ENCODE measurements at regions not wholly inside any gene's neighbourhood (a gene's known extent, or its start where the extent isn't known, plus 50 kb on each side); places are given as distances from the start of the nearest gene placed in this dataset.
A peak's percentile ranks its signal among the peaks of the same experiment; 100 is the strongest.

DNA sequence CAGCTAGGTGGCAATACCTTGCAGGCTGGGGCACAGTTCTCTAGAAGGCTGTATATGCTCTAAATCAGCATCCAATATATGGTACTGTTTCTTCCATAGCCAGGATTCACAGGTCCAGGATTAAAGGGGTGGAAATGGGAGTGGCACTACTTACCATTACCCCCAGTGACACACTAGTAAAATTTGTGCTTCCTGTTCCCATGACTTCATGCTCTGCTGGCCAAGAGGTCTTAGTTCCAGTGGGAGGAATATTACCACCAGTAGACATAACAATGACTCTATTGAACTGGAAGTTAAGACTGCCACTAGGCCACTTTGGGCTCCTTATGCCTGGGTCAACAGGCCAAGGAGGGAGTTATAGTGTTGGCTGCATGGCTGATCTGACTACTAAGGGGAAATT, 174.3 kb upstream of the TNFAIP3 start:
- no peak for DNase-seq

DNA sequence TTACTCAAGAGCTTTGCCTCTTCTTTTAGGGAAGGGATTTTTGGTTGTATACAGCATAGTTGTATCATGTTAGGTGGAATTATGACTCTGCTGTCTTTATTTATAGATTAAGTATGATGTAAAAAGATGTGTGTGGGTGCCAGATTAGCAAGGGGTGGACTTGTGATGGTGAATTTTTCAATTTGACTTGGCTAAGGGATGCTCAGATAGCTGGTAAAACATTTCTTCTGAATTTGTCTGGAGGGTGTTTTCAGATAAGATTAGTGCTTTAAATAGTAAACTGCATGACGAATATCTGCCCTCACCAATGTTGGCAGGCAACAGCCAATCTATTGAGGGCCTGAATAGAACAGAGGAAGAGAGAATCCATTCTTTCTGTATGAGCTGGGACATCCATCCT, 173.3 kb upstream of the TNFAIP3 start:
- no peak for DNase-seq

DNA sequence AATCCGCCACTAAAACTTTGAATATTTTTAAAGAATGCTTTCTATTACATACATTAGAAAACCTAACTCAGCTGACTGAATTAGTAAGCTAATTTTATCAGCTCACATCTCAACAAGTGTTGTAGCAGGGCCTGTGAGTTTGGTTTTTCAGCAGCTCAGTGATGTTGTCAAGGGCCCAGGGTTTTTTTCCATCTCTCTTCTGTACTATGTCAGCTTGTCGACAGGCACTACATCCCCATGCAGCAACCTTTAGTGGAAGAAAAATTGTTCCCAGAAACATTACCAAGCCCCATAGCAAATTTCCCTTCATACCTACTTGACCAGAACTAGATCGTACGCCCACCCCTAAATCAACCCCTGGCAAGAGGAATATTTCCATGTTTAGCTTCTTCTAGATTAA, 170.3 kb upstream of the TNFAIP3 start:
- no peak for DNase-seq

DNA sequence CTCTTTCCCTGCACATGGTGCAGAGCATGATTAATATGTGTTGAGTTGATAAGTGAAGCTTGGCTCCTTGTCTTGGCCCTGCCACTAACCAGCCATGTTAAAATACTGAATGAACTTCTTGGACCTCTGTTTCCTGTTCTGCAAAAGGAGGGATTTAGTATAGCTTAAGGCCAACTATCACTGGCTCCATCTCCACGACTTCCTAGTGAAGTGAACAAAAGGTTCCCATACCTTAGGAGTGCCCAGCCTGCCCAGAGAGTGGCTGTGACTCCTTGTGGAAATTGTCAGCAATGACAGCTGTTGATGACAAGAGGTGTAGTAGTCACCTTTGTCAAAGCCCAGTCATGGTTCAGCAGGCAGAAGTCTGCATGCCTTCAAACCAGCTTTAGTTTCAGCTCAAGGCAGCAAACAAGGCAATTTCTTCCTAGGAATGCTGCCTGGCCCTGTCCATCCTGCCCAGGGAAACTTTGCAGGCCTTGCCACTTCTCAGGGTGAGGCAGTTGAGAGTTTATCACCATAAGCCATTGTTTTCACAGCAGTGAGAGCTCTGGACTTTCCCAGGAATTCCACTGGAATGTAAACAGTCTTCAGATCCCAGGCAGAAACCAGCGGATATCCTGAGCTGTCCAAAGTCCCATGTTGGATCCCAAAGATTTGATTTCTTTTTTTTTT, 169.7 kb upstream of the TNFAIP3 start:
- DNase-seq, result no peak

DNA sequence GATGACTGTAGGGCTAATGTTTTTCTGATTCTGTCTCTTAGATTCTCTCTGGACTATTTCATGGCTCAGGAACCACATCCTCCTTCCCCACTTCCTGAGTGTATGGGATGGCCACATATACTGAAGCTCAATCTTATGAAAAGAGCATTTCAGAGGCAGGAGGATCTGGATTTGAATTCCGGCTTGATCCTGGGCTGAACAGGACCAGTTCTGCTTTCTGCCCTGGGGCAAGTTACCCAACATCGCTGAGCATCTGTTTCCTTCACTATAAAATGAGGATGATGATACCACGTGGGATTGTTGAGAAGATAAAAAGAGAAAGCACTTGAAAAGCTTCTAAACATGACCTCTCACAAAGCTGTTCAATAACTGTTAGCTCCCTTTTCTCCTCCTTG, 168.4 kb upstream of the TNFAIP3 start:
- DNase-seq, result peak; percentile 25

DNA sequence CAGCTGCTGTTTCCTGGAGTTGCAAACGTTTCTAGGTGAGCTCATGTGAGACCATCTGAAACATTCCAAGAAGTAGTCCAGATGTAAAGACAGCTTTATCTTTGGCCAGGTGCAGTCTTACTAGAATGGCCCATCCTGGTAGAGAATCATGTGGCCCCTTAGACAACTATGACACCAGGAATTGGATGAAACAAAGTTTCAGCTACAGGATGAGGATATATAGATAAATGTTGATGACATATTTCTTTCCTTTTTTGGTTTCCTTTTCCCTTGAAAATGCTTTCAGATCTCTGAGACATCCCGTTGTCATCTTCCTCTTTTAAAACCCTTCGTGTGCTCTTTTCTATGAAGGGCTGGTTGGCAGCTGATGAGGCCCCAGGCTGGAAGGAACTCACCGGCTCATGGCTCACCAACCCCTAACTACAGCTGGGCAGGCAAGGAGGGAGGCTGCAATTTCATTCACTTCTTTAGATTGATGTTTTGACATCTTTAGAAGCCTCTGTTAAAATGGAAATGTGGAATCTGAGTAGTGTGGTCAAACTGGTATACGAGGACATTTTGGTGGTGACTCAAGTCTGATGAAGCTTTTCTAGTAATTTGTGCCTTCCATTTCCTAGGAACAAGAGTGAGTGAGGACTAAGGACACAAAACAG, 167.9 kb upstream of the TNFAIP3 start:
- DNase-seq, result peak; percentile 7

DNA sequence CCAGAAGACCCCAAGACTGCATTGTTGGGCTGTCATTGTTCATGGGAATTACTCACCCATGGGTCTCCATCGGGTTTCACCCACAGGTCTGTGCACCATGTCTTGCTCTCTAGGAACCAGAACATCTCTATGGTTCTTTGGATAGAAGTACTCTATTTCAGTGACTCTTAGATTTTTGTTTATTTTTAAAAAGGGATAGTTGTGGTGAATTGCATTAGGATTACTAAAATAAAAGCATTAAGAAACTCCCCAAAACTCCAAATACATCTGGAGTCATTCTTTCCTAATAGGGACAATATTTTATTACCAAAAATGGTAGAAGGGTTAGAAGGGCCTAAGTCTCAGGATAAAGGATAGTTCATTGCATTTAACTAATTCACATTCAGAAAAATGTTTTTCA, 166.9 kb upstream of the TNFAIP3 start:
- no peak for DNase-seq

DNA sequence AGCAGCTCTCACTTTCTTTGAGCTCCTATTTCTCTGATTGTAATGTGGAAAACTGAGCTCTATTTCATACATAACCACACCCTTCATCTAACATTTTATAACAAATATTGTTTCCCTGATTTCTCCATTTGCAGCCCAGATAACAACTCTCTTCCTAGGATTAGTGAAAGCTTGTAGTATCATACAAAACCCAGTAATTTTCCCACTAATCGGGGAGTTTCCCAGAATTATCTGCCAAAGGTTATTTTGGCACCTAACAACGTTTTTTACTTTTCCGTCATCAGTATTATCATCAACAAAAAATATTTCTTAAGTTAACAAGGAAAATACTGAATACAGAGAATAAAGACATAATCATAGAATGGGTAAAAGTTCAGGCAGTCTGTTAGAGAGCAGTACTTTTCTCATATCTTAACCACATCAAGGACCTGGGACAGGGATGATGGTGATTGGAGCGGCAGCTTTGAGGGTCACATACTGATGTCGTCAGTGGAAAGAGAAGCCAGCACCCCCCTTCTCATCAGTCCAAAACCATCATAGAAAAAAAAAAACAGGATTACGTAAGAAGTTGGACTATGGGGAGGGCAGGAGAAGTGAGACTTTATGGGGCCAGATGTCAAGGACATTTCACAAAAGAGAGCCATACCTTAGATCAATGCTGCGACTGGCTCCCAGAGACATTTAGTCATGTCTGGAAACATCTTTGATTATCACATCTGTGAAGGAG, 166.1 kb upstream of the TNFAIP3 start:
- no peak for DNase-seq

DNA sequence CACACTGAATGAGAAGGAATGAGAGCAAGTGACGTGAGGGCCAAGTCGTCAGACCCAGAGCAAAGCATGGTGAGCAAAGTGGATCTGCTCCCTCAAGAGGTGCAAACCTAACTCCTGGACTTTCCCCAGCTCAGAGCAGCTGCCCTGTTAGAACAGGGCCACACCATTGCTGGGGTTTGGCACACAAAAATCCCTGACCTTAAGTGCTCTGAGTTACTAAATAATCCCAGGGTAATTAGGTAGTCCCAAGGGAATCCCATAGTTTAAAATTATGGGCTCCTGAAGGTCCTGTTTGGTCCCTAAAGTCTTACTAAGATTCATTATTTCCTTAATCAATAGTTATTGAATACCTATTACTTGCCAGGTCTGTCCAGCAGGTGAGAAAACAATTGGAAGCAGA, 165.1 kb upstream of the TNFAIP3 start:
- DNase-seq, result no peak

DNA sequence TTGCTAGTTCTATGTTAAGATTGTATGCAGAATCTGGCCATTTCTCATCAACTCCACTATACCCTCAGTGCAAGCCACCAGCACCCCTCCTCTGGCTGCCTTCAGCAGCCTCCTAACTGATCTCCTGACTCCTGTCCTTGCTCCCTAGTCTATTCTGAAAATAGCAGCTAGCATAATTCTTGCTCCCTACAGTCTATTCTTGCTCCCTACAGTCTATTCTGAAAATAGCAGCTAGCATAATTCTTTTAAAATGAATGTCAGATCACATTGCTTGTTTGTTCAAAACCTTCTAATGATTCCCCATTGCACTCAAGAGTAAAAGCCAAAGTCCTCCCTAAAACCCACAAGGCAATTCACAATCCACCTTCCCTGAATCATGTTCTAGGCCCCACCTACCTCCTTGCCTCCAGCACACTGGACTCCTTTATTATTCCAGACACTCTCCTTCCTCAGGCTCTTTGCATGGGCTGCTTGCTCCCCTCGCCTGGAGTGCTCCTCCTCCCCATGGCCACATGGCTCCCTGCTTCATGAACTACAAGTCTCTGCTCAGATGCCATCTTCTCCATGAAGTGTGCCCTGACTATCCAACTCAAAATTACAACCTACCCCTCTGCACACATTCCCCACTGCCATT, 164.2 kb upstream of the TNFAIP3 start:
- DNase-seq, result no peak

DNA sequence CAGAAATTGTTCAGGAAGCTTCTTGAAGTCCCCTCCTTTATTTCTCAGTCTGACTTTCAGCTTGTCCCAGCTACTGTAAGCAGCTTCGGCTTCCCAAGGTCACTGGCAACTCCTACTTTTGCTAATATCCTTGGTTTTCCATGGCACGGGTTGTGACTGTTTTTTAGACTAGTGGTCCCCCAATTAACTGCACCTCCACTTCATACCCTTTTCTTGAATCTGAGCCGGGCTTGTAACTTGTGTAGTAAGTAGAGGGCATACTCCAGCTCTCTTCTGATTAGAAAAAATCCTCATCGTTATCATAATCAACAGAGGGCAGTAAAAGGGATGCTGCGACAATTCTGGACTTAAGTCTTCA, 162.3 kb upstream of the TNFAIP3 start:
- DNase-seq, result no peak

DNA sequence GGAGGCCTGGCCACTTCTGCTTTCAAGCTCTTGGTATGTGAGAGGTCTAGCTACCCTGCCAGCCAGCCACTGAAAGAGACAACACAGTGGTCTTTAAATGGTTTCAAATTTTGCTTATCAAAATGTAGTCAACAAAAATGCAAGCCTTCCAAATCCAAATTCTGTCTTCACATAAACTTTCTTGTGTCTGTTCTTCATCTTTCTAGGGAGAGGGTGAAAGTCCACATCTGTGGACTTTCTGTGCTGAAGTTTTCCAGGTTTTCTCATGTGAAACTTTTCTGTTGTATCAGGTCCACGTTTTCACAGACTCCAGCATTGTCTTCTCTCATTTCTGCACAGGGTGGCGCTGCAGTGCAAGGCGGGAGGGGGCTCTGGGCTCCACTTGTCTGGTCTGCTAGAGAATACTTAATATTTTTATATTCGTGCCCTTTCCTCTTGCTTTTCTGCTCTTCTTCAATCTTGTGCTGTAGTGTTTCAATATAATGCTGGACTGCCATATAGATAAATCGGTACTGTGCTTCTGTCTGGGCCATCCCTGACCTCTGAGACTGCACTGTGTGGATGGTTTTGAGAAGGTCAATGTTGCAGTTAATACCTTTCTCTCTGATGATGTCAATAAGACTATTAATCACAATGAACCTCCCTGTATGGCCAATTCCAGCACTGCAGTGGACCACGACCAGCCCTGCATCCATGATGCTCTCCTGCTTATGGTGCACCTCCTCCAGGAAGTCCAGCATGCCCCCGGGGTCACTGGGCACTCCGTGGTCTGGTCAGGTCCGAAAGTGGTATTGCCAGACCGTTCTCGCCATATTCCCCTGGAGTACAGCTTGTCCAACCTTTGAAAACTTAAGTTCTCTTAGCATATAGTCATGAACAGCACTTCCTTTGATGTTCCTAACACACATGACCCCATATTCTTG, 161.6 kb upstream of the TNFAIP3 start:
- peak; percentile 26 for DNase-seq

DNA sequence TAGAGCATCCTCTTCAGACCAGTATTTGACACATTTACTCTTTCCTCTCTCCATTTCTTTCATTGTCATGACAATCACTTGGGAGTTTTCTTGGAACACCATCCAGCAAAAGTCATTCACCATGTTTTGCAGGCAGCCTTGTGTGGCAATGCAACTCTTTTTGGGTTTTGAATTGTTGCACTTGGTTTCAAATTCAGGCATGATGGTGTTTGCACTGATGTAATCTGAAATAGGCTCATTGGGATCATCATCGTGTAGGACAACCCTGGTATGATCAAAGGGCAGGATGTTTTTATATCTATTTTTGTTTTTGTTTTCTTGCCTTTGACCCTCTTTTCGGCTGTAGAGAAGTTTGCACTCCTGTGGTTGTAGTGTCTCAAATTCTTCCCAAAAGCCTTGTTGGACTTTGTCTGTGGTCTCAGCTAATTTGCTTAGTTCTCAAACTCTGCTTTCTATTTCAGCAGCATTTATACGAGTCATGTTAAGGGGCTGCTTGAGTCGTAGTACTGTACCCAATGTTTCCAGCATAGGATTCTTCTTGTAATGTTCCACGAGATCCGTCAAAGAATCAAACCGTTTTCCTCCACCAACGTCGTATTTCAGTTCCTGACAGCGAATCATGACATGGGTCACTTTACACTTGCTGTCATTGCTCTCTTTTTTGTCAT, 160.8 kb upstream of the TNFAIP3 start:
- no peak for DNase-seq

DNA sequence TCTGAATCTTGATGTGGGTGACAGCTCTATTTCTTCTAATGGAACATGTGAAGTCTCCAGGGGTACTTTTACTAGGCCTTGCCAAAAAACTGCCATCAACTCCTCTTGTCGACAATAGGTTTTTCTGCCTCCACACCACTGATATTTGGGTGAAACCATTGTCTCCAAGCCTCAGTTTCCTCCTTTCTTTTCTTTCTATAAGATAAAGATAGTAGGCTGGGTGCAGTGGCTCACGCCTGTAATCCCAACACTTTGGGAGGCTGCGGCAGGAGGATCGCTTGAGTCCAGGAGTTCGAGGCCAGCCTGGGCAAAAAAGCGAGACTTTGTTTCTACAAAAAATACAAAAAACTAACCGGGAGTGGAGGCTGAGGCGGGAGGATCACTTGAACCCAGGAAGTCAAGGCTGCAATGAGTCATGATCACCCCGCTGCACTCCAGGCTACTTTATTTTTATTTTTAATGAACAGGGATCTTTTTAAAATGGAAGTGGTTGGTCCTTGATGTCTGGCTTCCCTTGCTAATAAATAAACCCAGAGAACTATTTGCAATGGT, 159.9 kb upstream of the TNFAIP3 start:
- no peak for DNase-seq

DNA sequence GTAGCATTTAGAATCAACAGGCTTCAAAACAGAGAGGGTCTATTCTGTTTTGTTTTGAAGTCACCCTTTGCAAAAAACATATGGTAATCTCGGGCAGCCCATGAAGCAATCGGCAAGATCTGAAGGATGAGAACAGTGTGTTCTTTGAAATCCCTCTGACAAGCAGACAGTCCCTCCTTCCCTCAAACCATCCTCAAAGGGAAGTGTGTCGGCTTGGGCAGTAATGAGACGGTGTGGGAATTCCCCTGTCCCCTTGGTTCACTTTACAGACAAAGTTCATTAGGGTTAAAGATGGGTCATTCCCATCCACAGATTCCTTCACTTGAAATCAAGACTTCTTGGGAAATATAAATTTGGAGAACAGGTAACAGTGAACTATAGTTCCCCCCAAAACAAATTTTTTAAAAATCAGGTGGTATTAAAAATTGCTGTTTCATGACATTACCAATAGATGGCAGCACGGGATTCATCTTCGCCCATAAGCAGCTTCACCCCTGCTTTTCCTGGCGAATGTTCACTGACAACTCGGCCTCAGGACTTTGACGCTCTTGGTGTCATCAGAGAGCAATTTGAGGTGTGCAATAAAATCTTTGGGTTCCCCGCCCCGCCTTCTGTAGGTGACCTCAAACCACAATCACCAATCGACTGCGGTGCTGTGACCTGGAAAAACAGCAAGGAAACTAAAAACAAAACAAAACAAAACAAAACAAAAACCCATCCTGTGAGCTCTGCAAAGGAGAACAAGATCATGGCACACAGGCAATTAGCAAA, 159.3 kb upstream of the TNFAIP3 start:
- peak; percentile 60 for DNase-seq

DNA sequence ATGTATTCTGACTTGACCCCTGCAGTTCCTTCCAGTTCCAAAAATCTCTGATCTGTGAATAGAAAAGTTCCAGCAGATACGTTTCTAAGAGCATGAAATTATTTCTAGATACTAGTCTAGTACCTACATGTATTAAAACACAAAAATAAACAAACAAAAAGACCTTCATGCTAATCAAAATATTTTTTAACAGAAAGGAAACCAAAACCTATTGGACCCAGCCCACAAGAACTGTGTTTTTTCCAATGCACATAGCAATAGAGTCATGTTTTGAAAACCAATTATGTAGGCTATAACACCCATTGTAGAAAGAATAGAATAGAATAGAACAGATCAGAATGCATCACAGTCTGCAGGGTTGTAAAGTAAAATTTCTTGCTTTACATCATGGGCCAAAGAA, 158.6 kb upstream of the TNFAIP3 start:
- no peak for DNase-seq

DNA sequence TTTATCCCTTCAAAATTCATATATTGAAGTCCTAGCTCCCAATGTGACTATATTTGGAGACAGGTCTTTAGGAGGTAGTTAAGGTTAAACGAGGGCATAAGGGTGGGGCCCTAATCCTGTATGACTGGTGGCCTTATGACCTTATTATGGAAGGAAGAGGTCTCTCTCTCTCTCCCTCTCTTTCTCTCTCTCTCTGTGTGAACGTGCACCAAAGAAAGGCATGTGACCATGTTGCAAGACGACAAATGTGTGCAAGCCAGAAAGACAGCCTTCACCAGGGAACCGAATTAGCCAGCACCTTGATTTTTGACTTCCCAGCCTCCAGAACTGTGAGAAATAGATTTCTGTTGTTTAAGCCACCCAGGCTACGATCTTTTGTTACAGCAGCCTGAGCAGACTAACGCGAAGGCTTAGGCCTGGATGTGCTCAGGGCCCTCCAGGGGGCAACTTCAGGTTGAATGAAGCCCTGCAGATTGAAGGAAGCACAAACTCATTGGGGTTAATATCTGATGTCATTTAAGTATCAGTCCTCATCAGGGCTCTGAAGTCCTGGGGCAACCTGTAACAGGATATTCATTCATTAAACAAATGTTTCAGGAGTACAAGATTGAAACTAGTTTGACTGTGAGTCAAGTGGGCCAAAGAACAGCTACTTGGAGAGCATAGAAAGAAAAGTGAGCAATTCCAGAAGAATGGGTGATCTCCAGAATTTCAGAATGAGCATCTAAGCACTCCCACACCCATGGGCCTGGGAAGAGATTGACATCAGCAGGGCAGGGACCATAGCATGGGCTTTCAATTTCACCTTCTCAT, 157.4 kb upstream of the TNFAIP3 start:
- no peak for DNase-seq

DNA sequence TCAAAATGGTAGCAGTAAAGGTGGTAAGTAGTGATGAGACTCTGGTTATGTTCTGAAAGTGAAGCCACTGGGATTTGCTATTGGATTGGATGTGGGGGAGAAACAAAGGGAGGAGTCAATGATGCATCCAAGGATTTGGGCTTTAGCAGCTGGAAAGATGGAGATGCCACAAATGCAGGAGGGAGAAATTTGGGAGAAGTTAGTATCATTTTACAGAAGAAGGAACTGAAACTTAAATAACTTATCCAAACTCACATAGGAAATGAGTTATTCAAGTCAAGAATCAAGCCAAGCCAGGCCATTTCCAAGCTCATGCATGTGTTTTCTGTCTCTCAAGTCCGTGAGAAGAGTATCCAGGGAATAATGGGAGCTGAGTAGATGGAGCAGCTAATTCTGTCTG, 155.1 kb upstream of the TNFAIP3 start:
- DNase-seq, result no peak

DNA sequence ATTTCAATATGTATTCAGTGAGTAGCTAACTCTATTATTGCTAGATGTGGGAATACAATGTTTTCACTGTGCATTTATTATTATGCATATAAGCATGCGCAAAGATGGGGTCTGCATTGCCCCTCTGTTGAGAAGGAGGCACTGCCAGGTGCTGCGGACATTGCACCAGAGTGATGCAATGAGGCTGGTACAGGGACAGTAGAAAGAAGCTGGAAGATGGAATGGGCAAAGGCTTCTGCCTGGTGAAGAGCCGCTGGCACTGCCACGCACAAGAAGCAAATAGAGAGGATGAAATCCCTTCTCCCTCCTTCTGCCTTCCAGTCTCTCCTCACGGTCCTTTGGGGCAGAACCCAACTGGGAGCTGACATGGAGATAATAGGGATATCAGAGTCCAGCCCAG, 154.5 kb upstream of the TNFAIP3 start:
- no peak for DNase-seq

DNA sequence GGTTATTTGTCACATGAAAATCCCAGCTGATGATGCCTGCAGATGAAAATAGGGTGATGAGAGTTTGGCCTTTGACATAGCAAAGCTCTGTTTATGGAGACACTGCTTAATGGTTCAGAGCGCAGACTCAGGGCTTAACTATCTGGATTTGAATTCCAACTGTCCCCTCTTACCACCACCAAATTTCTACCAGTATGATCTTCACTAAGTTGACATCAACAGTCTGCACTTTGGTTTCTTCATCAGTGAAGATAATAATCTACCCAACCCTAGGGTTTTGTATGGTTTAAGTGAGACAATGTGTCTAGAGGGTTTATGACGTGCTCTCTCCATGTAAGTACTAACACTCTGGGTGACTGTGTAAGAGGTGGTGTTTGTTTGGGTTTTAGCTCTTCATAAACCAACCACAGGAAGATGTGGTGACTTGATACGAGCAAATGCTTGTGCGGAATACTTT, 151.4 kb upstream of the TNFAIP3 start:
- no peak for DNase-seq
